ENCODE measurements at regions not wholly inside any gene's neighbourhood (a gene's known extent, or its start where the extent isn't known, plus 50 kb on each side); places are given as distances from the start of the nearest gene placed in this dataset.

DNA sequence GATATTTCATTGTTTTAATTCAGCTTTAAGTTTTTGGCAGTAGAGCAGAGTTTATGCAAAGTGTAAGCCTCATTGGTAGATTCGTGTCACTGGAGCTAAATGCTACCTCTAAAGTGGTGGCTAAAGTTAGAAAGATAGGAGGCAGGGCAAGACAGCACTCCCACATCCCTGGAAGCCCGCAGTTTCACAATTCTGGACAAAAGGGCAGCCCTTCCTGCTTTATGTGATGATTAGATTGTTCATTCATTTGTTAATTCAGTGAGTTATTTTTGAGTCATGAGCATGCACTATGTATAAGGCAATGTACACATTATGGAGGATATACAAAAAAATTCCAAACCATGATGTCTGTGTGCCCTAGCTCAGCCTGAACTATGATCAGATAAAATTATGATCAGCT is 52.1 kb upstream of the EIF3M start:
- no peak for DNase-seq

DNA sequence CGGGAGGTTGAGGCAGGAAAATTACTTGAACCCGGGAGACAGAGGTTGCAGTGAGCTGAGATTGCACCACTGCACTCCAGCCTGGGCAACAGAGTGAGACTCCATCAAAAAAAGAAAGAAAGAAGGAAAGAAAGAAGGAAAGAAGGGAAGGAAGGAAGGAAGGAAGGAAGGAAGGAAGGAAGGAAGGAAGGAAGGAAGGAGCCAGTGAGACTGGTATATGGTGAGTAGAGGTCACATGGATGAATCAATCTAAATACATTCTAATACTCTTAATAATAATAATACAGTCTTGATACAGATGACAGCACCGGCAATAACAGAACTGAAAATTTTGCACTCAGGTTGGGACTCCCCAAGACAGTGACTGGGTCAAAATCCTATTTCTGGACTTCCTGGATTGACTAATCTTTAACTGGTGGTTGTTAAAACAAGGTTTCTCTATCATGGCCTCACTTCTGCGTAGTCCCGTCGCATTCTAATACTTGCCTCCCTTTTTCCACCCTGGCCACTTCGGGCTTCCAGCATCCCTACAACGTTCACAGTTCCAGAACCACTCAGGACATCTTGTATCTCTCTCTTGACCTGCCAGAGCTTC is 53.5 kb upstream of the EIF3M start:
- no peak for DNase-seq

DNA sequence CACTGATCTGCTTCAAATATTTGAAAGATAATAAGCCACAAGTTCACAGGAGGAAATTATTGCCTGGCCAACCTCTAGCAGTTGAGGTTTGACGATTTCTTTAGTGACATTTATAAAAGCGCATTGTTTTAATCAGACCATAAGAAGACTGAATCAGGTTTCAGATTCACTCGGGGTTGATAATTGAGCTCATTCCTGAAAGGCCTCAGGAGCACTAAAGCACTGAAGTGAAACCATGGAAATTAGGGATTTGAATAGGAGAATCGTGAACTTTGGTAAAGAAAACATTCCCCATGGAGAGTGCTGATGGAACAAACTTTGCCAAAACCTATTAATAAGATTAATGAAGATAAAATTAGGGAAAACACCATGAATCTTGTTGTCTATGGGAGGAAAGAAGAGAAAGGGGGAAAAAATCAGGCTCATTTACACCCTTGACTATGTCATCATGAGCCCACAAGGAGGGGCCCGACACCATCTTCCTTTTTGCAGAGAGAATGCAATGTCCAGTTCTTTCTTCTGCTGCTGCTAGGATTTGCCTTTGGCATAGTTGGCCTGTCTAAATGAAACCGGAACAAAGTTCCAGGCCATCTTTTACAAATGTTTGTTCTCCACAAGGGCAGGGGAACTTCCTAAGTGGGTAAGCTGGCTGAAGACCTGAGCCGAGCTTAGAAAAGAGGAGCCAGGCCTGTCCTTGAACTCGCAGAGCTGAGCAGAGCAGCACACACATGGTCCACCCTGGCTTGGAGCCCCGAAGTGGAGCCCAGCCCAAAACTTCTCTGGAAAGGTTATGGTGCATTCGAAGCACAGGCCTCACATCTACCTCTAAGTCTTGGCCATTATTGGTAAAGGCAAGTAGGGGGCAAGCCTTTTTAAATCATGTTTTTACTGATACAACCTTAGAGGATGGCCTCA is 56.1 kb upstream of the EIF3M start:
- DNase-seq = peak; percentile 8

DNA sequence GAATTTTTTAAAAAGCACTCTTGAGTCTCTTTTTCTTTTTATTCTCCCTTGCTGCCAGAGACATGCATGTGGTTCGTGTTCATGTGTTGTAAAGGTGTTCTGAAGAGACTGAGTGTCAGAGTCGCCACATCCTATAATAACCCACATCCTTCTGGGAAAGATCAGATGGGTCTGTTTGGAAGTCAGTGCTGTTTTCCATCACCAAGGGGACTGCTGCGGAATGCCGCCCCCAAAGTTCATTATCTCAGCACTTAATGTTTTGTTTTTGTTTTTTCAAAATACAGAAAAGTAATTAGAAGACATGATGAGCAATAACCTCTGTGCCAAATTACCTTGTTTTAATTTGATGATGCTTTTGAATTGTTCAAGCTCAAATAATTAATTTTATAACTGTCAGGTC is 56.9 kb upstream of the EIF3M start:
- peak; percentile 3 for DNase-seq

DNA sequence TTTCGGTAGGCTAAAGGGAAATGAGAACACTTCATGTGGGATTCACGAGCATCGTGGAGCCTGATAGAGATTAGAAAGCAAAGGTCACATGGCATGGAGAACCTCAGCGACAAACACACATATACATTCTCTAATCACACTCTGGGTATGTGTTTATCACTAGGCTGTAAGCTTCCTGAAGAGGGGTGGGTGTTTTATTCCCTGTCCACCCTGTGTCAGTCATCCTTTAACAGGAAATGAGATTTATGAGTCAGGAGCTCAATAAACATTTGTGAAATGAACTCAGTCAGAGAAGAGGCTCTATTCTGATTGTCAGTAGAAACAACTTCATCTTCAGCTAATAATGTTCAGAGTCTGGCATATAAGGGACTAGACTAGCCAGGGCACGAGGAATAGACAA is 71.7 kb upstream of the EIF3M start:
- no peak for DNase-seq

DNA sequence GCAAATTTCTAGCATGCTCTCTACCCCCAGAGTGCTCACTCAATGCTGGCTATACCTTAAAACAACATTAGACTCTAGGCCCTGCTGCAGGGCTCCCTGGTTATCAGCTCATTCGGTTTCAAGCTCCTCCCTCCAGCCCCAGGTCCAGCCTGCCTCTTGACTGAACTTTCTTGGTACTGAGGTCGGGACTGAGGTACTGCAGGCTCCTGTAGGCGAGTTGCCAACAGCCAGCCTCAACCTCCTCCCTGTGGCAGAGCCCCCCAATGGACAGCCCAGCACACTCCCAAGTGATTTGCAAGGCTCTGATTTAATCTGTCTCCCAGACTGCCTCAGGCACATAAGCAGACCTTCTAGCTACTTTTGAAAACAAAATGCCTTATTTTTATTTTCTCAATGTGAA is 73.6 kb upstream of the EIF3M start:
- no peak for DNase-seq

DNA sequence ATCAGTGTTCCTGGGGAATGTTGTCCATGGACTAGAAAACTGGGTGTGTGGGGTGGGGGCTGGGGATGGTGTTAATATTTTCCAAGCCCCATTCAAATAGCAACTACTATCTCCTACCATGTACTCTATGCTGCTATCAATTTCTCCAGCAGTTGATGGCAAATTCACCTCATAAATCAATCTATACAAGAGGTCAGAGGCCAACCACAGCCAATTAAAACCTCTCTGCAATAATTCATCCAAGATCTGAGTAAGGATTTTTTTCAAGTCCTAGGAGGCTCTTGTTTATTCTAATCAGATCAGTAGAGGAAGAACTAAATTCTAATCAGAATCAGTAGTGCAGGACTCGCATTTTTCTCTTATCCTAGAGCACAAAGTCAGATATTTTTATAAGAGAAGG is 73.4 kb upstream of the WT1 start:
- DNase-seq = no peak

DNA sequence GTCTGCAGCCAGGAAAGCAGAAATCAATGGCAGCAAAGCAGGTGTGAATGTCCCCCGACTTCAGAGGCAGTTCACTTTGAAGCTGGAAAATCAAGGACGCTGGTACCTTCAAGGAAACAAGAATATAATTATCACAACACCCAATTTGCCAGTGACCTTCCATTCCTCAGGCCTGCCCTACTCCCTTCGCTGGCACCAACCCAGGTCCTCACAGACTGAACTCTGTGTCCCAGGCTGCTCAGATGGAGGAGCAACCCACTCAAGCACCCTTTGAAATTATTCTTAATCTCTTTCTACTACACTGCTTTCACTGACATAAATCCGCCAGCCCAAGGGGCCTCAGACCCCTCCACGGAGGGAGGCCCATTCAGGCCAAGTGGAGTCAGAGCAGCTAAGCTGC is 64.7 kb upstream of the WT1 start:
- DNase-seq = peak; percentile 4

DNA sequence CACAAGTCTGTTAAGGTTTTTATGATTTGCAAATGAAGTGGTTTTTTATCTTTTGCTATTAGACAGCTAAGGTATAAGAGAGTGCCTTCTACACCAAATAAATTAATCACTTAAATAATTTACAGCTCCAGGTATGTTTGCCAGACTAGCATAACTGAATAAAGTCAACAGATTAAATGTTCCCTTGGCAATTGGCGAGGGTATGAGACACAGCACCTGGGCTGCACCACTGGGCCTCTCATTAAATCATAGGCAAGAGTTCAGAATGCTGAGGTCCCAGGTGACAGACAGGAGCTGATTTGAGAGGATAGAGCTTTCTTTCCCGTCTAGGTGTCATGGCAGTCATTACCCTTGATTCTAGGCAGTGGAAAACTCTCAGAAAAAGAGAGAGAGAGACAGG is 62.6 kb upstream of the WT1 start:
- DNase-seq = no peak

DNA sequence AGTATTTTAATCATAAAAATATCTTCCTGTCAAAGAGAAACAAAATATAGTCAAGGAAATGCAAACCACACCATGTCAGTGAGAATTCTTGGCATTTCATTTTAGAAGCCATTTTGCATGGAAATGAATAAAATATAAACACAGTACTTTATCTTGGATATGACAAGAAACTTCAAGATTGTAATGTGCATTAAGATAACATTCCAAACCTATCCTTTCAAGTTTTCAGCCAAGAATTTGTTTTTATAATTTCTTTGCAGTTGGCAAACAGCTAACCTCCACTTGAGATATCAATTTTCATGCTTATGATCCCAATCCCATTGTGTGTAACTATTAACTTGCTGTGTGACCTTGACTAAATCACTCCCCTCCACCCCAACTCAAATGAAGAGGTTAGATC is 59.3 kb upstream of the WT1 start:
- DNase-seq = peak; percentile 9

DNA sequence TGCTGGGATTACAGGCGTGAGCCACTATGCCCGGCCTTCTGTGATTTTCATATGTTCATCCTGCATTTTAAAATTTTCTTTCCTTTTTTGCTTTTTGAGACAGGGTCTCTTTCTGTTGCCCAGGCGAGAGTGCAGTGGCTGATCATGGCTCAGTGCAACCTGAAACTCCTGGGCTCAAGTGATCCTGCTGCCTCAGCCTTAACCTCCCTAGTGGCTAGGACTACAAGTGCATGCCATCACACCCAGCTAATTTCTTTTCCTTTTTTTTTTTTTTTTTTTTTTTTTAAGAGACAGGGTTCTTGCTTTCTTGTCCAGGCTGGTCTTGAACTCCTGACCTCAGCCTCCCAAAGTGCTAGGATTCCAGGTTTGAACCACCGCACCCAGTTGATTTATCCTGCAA is 54.1 kb upstream of the WT1 start:
- no peak for DNase-seq

DNA sequence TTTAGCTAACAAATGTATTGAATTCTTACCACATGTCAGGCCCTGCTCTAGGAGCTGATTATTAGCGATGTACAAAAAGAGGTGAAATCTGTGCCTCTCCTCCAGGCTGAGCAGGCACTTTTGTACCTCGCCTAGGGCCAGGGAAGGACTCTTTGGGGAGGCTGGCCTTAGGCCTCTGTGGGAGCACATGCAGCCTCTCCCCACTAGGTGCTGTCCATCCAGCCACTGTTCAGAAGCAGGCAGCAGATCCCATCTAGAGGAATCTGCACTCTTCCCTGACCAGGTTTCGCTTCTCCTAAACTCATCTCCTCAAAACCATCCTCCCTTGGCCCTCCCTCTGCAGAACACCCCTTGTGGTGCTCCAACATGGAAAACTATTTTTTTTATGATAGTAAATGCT is 51.9 kb upstream of the WT1 start:
- DNase-seq = no peak

DNA sequence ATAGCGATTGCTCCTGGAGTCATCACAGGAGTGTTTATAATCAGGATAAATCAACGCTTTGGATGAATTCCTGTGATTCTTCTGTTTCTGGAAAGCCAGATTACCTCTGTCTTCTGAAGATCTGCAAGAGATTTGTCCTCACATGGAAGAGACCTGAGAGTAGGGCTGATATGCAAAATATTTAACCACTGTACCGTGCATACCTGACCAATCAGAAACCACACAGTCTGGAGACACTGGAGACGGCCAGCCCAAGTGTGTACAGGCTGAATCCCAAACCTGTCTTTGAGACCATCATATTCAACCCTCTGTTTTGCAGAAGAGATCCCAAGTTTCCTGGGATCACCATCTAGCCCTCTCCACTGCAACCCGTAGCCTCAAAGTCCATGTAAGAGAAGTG is 50.4 kb upstream of the WT1 start:
- DNase-seq = no peak

Measured in eye (tissue), 1 donor.